SK-N-SH (cell line): ENCODE measurements at regions not wholly inside any gene's neighbourhood (a gene's known extent, or its start where the extent isn't known, plus 50 kb on each side); places are given as distances from the start of the nearest gene placed in this dataset.

Experiments
- CTCF ChIA-PET: fragments of 300-600, 350-600 bp; formaldehyde crosslinking; extraction: SDS; loops from one replicate; lab custom pipeline; 2021; lab: Yijun Ruan, JAX
- POLR2A ChIA-PET: fragments of 350-600 bp; sonication (Branson Sonifier 250); formaldehyde crosslinking; extraction: SDS; loops from one replicate; lab custom pipeline; 2020; ENCODE audit warnings: antibody characterized with exemption, inconsistent platforms; lab: Yijun Ruan, JAX
- DNase-seq: peaks from one replicate; pipeline ENCODE4 v3.0.0; 2012
- H2AFZ ChIP-seq: fragments of 200-600 bp; sonication (generic); 2 replicates; pipeline ENCODE4 v1.8.1; 2016; ENCODE audit warnings: antibody characterized with exemption, mild to moderate bottlenecking, low read depth
- H3F3A ChIP-seq: fragments of 200-600 bp; sonication (generic); replicated peaks from 2 replicates; pipeline ENCODE3; 2016; ENCODE audit warnings: antibody characterized with exemption, mild to moderate bottlenecking; ENCODE audit not compliant: insufficient read depth
- H3K27ac ChIP-seq, 2 experiments: fragments of 200-500 bp in 1 of 2; fragments of 200-600 bp in 1 of 2; sonication (Bioruptor generic) in 1 of 2; sonication (generic), shearing (Covaris generic) in 1 of 2; 2 replicates each; pipeline versions ENCODE4 v1.5.1 to v1.6.1; 2014 to 2016; ENCODE audit warnings: low read depth in 2 of 2, inconsistent platforms in 1 of 2, low read length in 1 of 2, mild to moderate bottlenecking in 1 of 2, mixed read lengths in 1 of 2
- H3K27me3 ChIP-seq: fragments of 200-600 bp; sonication (generic), shearing (Covaris generic); 2 replicates; pipeline ENCODE4 v1.6.1; 2016; ENCODE audit warnings: mixed run types; ENCODE audit not compliant: insufficient read depth
- H3K36me3 ChIP-seq, 2 experiments: fragments of 200-500 bp in 1 of 2; fragments of 200-600 bp in 1 of 2; sonication (Bioruptor generic) in 1 of 2; sonication (generic) in 1 of 2; replicated peaks in 1 of 2; 2 replicates each; pipeline versions ENCODE3 to v1.5.1; 2014 to 2016; ENCODE audit warnings: low read length in 1 of 2, mild to moderate bottlenecking in 1 of 2; ENCODE audit not compliant: insufficient read depth in 2 of 2, control insufficient read depth in 1 of 2
- H3K4me1 ChIP-seq, 2 experiments: fragments of 200-500 bp in 1 of 2; fragments of 200-600 bp in 1 of 2; sonication (Bioruptor generic) in 1 of 2; sonication (generic), shearing (Covaris generic) in 1 of 2; 2 replicates each; pipeline versions ENCODE4 v1.5.1 to v1.6.1; 2014 to 2016; ENCODE audit warnings: low read depth in 1 of 2, low read length in 1 of 2, mixed run types in 1 of 2; ENCODE audit not compliant: insufficient read depth in 2 of 2, control insufficient read depth in 1 of 2
- H3K4me2 ChIP-seq: fragments of 200-600 bp; sonication (generic), shearing (Covaris generic); 2 replicates; pipeline ENCODE4 v1.6.1; 2017; ENCODE audit warnings: mixed run types
- H3K4me3 ChIP-seq, 2 experiments: fragments of 200-500 bp in 1 of 2; fragments of 200-600 bp in 1 of 2; sonication (Bioruptor generic) in 1 of 2; sonication (generic), shearing (Covaris generic) in 1 of 2; 2 replicates each; pipeline versions ENCODE4 v1.5.1 to v1.8.1; 2014 to 2016; ENCODE audit warnings: low read depth in 2 of 2, inconsistent platforms in 1 of 2, low read length in 1 of 2, mild to moderate bottlenecking in 1 of 2, mixed read lengths in 1 of 2, moderate library complexity in 1 of 2
- H3K79me2 ChIP-seq: fragments of 200-600 bp; sonication (generic); 2 replicates; pipeline ENCODE4 v1.8.1; 2017; ENCODE audit warnings: mild to moderate bottlenecking; ENCODE audit not compliant: insufficient read depth
- H3K9ac ChIP-seq: fragments of 200-600 bp; sonication (generic); 2 replicates; pipeline ENCODE4 v1.6.1; 2017; ENCODE audit warnings: mixed run types
- H3K9me2 ChIP-seq: fragments of 200-600 bp; sonication (generic); 2 replicates; pipeline ENCODE4 v1.6.1; 2017; ENCODE audit warnings: mixed run types
- H3K9me3 ChIP-seq: fragments of 200-600 bp; sonication (generic); 2 replicates; pipeline ENCODE4 v1.6.1; 2017; ENCODE audit warnings: mixed run types, mild to moderate bottlenecking, moderate library complexity
- H4K20me1 ChIP-seq: fragments of 200-600 bp; sonication (generic); 2 replicates; pipeline ENCODE4 v1.6.1; 2017; ENCODE audit warnings: mild to moderate bottlenecking, mixed run types; ENCODE audit not compliant: insufficient read depth
- ELF1 ChIP-seq: IDR thresholded peaks from 2 replicates; pipeline ENCODE4 v1.4.0; 2012
- EP300 ChIP-seq, 2 experiments: IDR thresholded peaks; 2 replicates each; pipeline versions ENCODE4 v1.4.0 to v1.6.1; 2012; ENCODE audit warnings: borderline replicate concordance in 1 of 2, low read depth in 1 of 2, low read length in 1 of 2
- EZH2phosphoT487 ChIP-seq: fragments of 200-600 bp; sonication (generic); IDR thresholded peaks from 2 replicates; pipeline ENCODE4 v1.6.1; 2017; ENCODE audit warnings: low read depth, mixed run types, mild to moderate bottlenecking, antibody characterized with exemption, moderate library complexity, borderline replicate concordance
- FOSL2 ChIP-seq: IDR thresholded peaks from 2 replicates; pipeline ENCODE4 v1.4.0; 2012; ENCODE audit warnings: low read depth, mild to moderate bottlenecking, moderate library complexity, borderline replicate concordance
- FOXJ3 ChIP-seq: sonication (generic); formaldehyde crosslinking; IDR thresholded peaks from 2 replicates; pipeline ENCODE4 v1.5.1; 2020; ENCODE audit warnings: mild to moderate bottlenecking, missing genetic modification reagents
- GABPA ChIP-seq: IDR thresholded peaks from 2 replicates; pipeline ENCODE4 v1.4.0; 2012; ENCODE audit warnings: low read depth, mild to moderate bottlenecking
- MEF2A ChIP-seq: IDR thresholded peaks from 2 replicates; pipeline ENCODE4 v1.4.0; 2012; ENCODE audit warnings: low read depth, borderline replicate concordance
- MXI1 ChIP-seq: IDR thresholded peaks from 2 replicates; pipeline ENCODE4 v1.6.1; 2012; ENCODE audit warnings: mild to moderate bottlenecking, low read depth, low read length, improper control_type of control experiment
- NFIC ChIP-seq: IDR thresholded peaks from 2 replicates; pipeline ENCODE4 v1.4.0; 2012; ENCODE audit warnings: borderline replicate concordance
- NRF1 ChIP-seq: IDR thresholded peaks from 2 replicates; pipeline ENCODE4 v1.6.1; 2012; ENCODE audit warnings: low read depth, mild to moderate bottlenecking, low read length
- RFX5 ChIP-seq: IDR thresholded peaks from 2 replicates; pipeline ENCODE4 v1.6.1; 2012; ENCODE audit warnings: mild to moderate bottlenecking, improper control_type of control experiment, low read length
- RXRA ChIP-seq: IDR thresholded peaks from 2 replicates; pipeline ENCODE4 v1.4.0; 2012; ENCODE audit warnings: low read depth, mild to moderate bottlenecking, borderline replicate concordance
- TAF1 ChIP-seq: IDR thresholded peaks from 2 replicates; pipeline ENCODE4 v1.6.1; 2012; ENCODE audit warnings: low read depth, mild to moderate bottlenecking, low read length, moderate library complexity, borderline replicate concordance
- TCF12 ChIP-seq: IDR thresholded peaks from 2 replicates; pipeline ENCODE4 v1.4.0; 2012
- TEAD4 ChIP-seq: IDR thresholded peaks from 2 replicates; pipeline ENCODE4 v1.4.0; 2012; ENCODE audit warnings: mild to moderate bottlenecking, borderline replicate concordance; ENCODE audit not compliant: insufficient read depth
- YY1 ChIP-seq: IDR thresholded peaks from 2 replicates; pipeline ENCODE4 v1.4.0; 2012; ENCODE audit warnings: low read depth, mild to moderate bottlenecking
- WGBS: methylation state at CpG from one replicate; pipeline ENCODE4 v1.1.6; 2017; ENCODE audit warnings: low lambda C conversion rate; 5-methylcytosine and 5-hydroxymethylcytosine counted together
- TF ChIP-seq, protein P1 (sequence below): IDR thresholded peaks from 2 replicates; pipeline ENCODE4 v1.4.0; 2012; ENCODE audit warnings: low read depth
- TF ChIP-seq, protein P2 (sequence below): IDR thresholded peaks from 2 replicates; pipeline ENCODE4 v1.6.1; 2012; ENCODE audit warnings: mild to moderate bottlenecking, low read depth, low read length, moderate library complexity
- TF ChIP-seq, protein P3 (sequence below): IDR thresholded peaks from 2 replicates; pipeline ENCODE4; 2012
- TF ChIP-seq, protein P4 (sequence below): fragments of 200-600 bp; sonication (generic); IDR thresholded peaks from 2 replicates; pipeline ENCODE4 v1.6.1; 2017; ENCODE audit warnings: antibody characterized with exemption, mild to moderate bottlenecking, moderate library complexity

DNA sequence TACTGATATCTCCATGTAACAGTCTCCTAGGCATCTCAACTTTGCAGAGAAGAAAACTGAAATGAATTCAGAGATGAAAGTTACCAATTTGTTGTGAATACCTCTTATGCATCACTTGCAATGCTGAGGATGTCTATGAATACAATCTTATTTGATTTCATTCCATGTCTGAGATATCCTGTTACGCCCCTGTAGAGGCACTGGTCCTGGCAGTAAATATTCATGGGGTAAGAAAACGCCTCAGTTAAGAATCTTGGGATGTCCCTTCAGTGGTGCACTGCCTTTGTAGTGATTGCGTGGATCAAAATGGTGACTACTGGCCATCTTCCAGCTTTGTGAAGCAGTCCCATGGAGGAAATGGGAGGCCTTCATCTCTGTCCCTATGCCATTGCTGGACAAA is 229.1 kb upstream of the C9orf72 start:
- DNase-seq, result no peak
- H2AFZ ChIP-seq, result no peak overlapping the region
- H3K27me3 ChIP-seq, result 0 out of 2 replicates have a peak, but pooled peaks cover 4% of the 10 kb centered on the region
- no peaks in the 10 kb centered on the region for H3K9me3 ChIP-seq
- no peak overlapping the region for H3K4me2 ChIP-seq
- no peaks in the 10 kb centered on the region for H3K79me2 ChIP-seq
- no peak overlapping the region for H3K4me3 ChIP-seq
- WGBS, result 33% methylated on average over 3 of the region's 3 CpGs
- no peaks in the 10 kb centered on the region for H3K36me3 ChIP-seq
- no peak overlapping the region for H3K9ac ChIP-seq
- CTCF ChIA-PET, result interaction anchor here (0.8 to 1.0 kb wide), 2 partner anchors 8 to 106 kb away, joined by 3 to 4 read pairs; no protein-coding TSS in a partner anchor
- POLR2A ChIA-PET, result no interaction called here
- no peaks in the 10 kb centered on the region for H3K4me1 ChIP-seq
- H4K20me1 ChIP-seq, result no peaks in the 10 kb centered on the region
- H3K9me2 ChIP-seq, result no peaks in the 10 kb centered on the region
- no peaks in the 10 kb centered on the region for H3F3A ChIP-seq
- TF ChIP-seq TEAD4, result no peak
- no peak for TF ChIP-seq RXRA
- TF ChIP-seq MEF2A, result no peak
- no peak for TF ChIP-seq FOXJ3 (CRISPR knock-in tag)
- TF ChIP-seq RFX5, result no peak
- no peak for TF ChIP-seq TAF1
- TF ChIP-seq MXI1, result no peak
- no peak for TF ChIP-seq FOSL2
- TF ChIP-seq ELF1, result no peak
- TF ChIP-seq, protein P1, sequence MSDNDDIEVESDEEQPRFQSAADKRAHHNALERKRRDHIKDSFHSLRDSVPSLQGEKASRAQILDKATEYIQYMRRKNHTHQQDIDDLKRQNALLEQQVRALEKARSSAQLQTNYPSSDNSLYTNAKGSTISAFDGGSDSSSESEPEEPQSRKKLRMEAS, result no peak
- no peak for TF ChIP-seq EZH2phosphoT487
- no peak for TF ChIP-seq YY1
- TF ChIP-seq NRF1, result no peak
- TF ChIP-seq, protein P2, sequence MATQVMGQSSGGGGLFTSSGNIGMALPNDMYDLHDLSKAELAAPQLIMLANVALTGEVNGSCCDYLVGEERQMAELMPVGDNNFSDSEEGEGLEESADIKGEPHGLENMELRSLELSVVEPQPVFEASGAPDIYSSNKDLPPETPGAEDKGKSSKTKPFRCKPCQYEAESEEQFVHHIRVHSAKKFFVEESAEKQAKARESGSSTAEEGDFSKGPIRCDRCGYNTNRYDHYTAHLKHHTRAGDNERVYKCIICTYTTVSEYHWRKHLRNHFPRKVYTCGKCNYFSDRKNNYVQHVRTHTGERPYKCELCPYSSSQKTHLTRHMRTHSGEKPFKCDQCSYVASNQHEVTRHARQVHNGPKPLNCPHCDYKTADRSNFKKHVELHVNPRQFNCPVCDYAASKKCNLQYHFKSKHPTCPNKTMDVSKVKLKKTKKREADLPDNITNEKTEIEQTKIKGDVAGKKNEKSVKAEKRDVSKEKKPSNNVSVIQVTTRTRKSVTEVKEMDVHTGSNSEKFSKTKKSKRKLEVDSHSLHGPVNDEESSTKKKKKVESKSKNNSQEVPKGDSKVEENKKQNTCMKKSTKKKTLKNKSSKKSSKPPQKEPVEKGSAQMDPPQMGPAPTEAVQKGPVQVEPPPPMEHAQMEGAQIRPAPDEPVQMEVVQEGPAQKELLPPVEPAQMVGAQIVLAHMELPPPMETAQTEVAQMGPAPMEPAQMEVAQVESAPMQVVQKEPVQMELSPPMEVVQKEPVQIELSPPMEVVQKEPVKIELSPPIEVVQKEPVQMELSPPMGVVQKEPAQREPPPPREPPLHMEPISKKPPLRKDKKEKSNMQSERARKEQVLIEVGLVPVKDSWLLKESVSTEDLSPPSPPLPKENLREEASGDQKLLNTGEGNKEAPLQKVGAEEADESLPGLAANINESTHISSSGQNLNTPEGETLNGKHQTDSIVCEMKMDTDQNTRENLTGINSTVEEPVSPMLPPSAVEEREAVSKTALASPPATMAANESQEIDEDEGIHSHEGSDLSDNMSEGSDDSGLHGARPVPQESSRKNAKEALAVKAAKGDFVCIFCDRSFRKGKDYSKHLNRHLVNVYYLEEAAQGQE, result no peak
- TF ChIP-seq NFIC, result no peak
- no peak for TF ChIP-seq GABPA
- TF ChIP-seq EP300 (IDR thresholded peaks at IDR 0.05; ENCODE audit: borderline replicate concordance in 1 of 2, low read depth in 1 of 2, low read length in 1 of 2), result no peak
- TF ChIP-seq TCF12, result no peak
- TF ChIP-seq, protein P3, sequence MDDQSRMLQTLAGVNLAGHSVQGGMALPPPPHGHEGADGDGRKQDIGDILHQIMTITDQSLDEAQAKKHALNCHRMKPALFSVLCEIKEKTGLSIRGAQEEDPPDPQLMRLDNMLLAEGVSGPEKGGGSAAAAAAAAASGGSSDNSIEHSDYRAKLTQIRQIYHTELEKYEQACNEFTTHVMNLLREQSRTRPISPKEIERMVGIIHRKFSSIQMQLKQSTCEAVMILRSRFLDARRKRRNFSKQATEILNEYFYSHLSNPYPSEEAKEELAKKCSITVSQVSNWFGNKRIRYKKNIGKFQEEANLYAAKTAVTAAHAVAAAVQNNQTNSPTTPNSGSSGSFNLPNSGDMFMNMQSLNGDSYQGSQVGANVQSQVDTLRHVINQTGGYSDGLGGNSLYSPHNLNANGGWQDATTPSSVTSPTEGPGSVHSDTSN, result no peak
- TF ChIP-seq, protein P4, sequence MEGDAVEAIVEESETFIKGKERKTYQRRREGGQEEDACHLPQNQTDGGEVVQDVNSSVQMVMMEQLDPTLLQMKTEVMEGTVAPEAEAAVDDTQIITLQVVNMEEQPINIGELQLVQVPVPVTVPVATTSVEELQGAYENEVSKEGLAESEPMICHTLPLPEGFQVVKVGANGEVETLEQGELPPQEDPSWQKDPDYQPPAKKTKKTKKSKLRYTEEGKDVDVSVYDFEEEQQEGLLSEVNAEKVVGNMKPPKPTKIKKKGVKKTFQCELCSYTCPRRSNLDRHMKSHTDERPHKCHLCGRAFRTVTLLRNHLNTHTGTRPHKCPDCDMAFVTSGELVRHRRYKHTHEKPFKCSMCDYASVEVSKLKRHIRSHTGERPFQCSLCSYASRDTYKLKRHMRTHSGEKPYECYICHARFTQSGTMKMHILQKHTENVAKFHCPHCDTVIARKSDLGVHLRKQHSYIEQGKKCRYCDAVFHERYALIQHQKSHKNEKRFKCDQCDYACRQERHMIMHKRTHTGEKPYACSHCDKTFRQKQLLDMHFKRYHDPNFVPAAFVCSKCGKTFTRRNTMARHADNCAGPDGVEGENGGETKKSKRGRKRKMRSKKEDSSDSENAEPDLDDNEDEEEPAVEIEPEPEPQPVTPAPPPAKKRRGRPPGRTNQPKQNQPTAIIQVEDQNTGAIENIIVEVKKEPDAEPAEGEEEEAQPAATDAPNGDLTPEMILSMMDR, result no peak
- TF ChIP-seq, all 33 proteins: peak for 0
- no peak overlapping the region for H3K27ac ChIP-seq
